ENCODE measurements at regions not wholly inside any gene's neighbourhood (a gene's known extent, or its start where the extent isn't known, plus 50 kb on each side); places are given as distances from the start of the nearest gene placed in this dataset.

DNA sequence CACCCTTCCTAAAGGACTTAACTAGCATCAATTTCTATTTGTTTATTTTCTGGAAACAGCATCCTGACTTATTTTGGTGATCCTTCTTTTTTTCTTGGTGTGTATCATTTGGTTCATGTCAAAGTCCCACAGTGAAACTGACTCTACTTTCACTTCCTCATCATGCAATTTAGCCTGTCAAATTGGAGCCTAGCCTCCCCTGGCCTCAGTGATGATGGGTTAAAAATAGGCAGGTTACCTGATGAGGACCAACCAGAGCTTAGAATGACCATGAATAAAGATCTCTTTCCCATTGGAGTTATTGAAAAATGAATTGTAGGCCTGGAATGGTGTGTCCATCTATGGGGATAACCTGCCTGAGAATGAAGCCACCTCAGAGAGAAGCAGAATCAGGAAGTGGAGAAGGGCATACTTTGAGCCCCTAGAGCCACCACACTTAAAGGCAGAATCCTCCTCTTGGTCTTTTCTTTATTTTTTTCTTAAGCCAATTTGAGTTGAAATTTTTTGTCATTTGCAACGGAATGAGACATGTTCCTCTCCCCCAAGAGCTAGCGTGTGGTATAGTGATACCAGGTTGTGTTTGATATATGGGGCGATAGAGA, 105.6 kb downstream of the BTBD3 start:
- DNase-seq, result no peak

GRCh38 chr20:12028771-12029170, 111.1 kb downstream of the BTBD3 start:
- DNase-seq, result no peak

GRCh38 chr20:12030470-12030869, 112.8 kb downstream of the BTBD3 start:
- DNase-seq, result no peak

GRCh38 chr20:12036142-12036541, 118.4 kb downstream of the BTBD3 start:
- no peak for DNase-seq

GRCh38 chr20:12037521-12037920, 119.8 kb downstream of the BTBD3 start:
- DNase-seq, result no peak

- DNase-seq, result no peak
Measured at GRCh38 chr20:12040261-12040660, 122.6 kb downstream of the BTBD3 start.

- DNase-seq, result no peak
Measured at GRCh38 chr20:12044969-12045368, 127.3 kb downstream of the BTBD3 start.

DNA sequence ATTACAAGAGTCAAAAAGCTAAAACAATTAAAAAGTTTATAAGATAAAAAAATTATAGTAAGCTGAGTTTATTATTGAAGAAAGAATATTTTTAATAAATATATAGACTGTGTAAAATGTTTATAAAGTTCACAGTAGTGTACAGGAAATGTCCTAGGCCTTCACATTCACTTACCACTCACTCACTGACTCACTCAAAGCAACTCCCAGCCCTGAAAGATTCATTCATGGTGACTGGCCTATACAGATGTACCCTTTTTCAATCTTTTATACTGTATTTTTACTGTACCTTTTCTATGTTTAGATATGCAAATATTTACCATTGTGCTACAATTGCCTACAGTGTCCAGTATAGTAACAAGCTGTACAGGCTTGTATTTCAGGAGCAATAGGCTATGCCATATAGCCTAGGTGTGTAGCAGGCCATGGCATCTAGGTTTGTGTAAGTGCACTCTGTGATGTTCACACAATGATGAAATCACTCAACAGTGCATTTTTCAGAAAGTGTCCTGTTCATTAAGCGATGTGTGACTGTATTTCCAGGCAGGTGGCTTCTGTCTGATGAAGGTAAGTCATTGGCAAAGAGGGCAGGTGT, 130.2 kb downstream of the BTBD3 start:
- no peak for DNase-seq

GRCh38 chr20:12049125-12049524, 131.4 kb downstream of the BTBD3 start:
- DNase-seq, result no peak

DNA sequence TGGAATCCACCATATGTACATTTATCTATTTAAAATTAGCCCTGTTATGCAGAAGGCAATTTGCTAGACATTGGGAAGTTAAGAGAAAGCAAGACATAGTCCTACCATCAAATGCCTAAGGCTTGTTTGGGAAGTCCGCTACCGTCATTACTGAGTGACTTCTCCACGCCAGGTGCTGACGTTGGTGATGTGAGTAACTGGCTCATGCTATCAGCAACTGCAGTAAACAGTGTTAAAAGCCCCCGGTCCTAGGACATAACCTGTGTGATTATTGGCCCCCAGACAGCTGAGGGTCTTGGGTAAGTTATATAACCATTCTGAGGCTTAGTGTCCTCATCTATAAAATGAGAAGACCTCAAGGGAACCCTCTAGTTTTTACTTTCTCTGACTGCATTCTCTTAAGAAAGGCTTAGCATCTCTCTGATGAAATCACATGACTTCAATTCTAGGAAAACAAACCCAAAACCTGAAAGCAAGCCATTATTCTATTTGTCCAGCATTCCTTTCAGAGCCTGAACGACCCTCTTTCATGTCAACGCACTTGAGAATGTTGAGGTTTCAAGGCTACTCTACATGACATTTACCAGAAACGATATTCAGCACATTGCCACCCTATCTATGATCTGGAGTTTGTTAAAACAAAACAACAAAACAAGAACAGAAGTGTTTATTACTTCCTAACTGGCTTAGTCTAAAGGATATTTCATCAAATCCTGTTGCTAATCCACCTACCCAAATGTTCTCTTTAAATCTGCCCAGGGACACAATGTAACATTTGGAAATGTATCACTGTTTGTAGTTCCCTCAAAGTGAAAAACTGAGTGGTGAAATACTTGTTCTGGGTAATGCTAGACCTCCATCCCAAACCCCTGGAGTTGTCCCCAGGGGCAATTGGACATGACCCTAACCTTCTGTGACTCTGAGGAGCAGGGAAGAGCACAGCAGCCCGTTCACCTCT, 133.8 kb downstream of the BTBD3 start:
- DNase-seq, result no peak

GRCh38 chr20:12053353-12053752, 135.7 kb downstream of the BTBD3 start:
- no peak for DNase-seq

GRCh38 chr20:12054556-12054955, 136.9 kb downstream of the BTBD3 start:
- no peak for DNase-seq

DNA sequence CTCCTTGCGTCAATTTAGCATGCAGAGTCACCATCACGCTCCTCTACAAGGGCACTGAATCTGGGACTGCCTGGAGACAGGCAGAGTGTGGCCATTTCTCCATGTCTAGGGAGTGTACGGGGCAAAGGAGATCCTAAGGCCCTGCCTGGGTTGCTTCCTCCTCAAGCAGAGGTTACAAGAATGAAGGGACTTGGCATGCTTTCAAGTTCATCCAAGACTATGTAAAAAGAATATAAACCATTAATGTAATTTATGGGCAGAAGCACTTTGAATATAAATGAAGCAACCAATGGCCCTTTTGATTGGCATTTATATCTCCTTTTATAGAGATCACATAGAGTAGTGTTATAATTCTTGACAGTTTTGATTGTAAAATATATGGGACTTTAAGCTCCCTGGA, 137.5 kb downstream of the BTBD3 start:
- DNase-seq, result no peak

DNA sequence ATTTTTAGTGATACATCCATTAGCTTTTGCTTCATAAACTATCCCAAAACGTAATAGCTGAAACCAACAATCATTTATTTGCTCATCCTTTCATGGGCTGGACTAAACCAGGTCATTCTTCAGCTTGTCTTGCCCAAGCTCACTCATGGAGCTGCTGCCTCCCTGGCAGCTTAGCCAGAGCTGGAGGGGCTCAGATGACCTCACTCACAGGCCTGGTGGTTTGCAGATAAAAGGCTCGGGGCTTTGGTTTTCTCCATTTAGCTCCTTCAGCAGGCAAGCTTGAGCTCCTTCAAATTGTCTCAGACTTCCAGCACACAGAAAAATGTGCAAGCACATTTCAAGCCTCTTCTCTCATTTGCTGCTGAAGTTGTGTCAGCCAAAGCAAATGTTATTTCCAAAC, 139.1 kb downstream of the BTBD3 start:
- DNase-seq, result no peak

DNA sequence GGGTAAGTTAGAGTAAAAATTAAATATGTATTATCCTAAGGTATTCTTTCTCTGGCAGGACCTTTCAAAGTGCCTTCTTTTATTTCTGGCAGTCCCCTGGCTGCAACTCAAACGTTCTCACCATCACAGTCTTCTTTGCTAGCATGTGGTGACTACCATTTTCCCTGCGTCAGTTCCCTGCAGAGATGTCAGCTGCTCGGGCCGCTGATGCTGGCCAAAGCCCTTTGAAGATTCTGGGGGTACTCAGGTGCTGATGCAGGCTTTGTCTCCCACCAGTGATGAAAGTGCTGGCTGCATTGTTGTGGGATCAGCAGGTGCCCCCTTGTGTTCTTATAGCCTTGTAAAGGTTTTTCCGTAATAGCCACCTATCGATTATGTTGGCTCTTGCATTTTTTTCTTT, 140.1 kb downstream of the BTBD3 start:
- DNase-seq, result no peak

- DNase-seq, result no peak
Measured at GRCh38 chr20:12058216-12058615, 140.5 kb downstream of the BTBD3 start.

DNA sequence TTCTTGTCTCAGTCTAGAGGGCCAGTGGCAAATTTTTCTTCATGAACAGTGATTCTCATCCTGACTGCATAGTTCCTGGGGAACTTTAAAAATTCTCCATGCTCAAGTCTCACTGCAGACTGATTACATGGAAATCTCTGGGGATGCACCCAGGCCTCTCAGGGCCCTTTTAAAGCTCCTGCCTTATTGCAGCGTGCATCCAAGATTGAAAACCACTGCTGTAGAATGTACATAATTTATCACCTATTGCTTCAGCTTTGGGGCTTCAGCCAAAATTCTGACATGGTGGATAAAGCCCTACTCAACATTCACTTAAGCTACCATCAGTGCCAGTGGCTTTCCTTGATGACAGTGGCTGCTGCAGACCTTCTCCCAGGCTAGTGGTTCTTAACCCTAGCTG, 143.8 kb downstream of the BTBD3 start:
- DNase-seq, result no peak

GRCh38 chr20:12063106-12063684, 145.5 kb downstream of the BTBD3 start:
- no peak for DNase-seq

GRCh38 chr20:12064540-12064939, 146.8 kb downstream of the BTBD3 start:
- DNase-seq, result no peak

- no peak for DNase-seq
Measured at GRCh38 chr20:12067686-12068085, 150.0 kb downstream of the BTBD3 start.

DNA sequence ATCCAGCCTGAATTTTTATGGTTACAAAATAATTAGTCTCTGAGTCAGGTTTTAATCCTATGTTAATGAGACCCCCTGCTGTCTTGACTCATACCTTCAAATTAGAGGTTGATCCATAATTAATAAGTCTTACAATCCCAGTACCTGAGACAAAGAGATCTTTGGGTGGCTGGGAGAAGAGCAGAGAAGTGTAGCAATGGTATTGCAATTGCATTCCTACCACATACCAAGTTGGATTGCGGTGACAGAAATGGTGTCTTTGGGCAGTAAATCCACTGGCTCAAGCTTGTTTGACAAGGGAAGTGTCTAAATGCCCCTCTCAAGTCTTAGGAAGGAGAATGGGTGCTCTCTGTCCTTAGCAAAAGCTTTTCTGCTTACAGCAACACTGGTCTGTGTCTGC, 150.4 kb downstream of the BTBD3 start:
- no peak for DNase-seq

- DNase-seq, result no peak
Measured at GRCh38 chr20:12069181-12069580, 151.5 kb downstream of the BTBD3 start.

GRCh38 chr20:12072221-12072953, 154.7 kb downstream of the BTBD3 start:
- no peak for DNase-seq
